Keratinocyte (primary cell): ENCODE measurements at regions not wholly inside any gene's neighbourhood (a gene's known extent, or its start where the extent isn't known, plus 50 kb on each side); places are given as distances from the start of the nearest gene placed in this dataset.

ENCODE experiments used
- DNase-seq: peaks from one replicate; pipeline ENCODE4 v3.0.0-alpha.2; 2011; ENCODE audit warnings: low read depth, missing footprints, low spot score
- FAIRE-seq: peaks from 2 replicates; lab custom pipeline; 2011; peaks lifted over from hg19 to GRCh38; lab: Jason Lieb, UNC
- H2AFZ ChIP-seq: 2 replicates; pipeline ENCODE4 v1.6.0; 2012; ENCODE audit warnings: low read length, control low read depth, inconsistent platforms; ENCODE audit not compliant: control insufficient read depth
- H3K27ac ChIP-seq: 2 replicates; pipeline ENCODE4 v1.5.1; 2011; ENCODE audit warnings: low read length; ENCODE audit not compliant: control insufficient read depth, insufficient read depth
- H3K27me3 ChIP-seq: 3 replicates; pipeline ENCODE4 v1.6.0; 2011; ENCODE audit warnings: low read length; ENCODE audit not compliant: control insufficient read depth, insufficient read depth; ENCODE audit errors: extremely low read depth
- H3K36me3 ChIP-seq, 2 experiments: 2 replicates in 1 of 2; 3 replicates in 1 of 2; pipeline ENCODE4 v1.5.1; 2011; ENCODE audit warnings: low read length in 2 of 2, mild to moderate bottlenecking in 1 of 2; ENCODE audit not compliant: control insufficient read depth in 2 of 2, insufficient read depth in 2 of 2; ENCODE audit errors: extremely low read depth in 1 of 2
- H3K4me1 ChIP-seq: 3 replicates; pipeline ENCODE4 v1.5.1; 2011; ENCODE audit warnings: low read length; ENCODE audit not compliant: control insufficient read depth, insufficient read depth; ENCODE audit errors: extremely low read depth
- H3K4me2 ChIP-seq: 3 replicates; pipeline ENCODE4 v1.6.0; 2011; ENCODE audit warnings: low read depth, low read length; ENCODE audit not compliant: control insufficient read depth, insufficient read depth; ENCODE audit errors: extremely low read depth
- H3K4me3 ChIP-seq, 3 experiments: fragments of 200-600 bp in 1 of 3; sonication (generic) in 1 of 3; 2 replicates in 2 of 3; 3 replicates in 1 of 3; pipeline ENCODE4 v1.5.1; 2011 to 2016; ENCODE audit warnings: low read length in 3 of 3, mild to moderate bottlenecking in 3 of 3, control low read depth in 2 of 3, inconsistent platforms in 1 of 3, low read depth in 1 of 3, mixed read lengths in 1 of 3, mixed run types in 1 of 3, moderate library complexity in 1 of 3; ENCODE audit not compliant: control insufficient read depth in 2 of 3, insufficient read depth in 2 of 3; ENCODE audit errors: extremely low read depth in 1 of 3
- H3K79me2 ChIP-seq: 2 replicates; pipeline ENCODE4 v1.6.0; 2012; ENCODE audit warnings: low read length; ENCODE audit not compliant: control insufficient read depth, insufficient read depth
- H3K9ac ChIP-seq: 3 replicates; pipeline ENCODE4 v1.6.0; 2011; ENCODE audit warnings: low read length; ENCODE audit not compliant: control insufficient read depth, insufficient read depth; ENCODE audit errors: extremely low read depth
- H3K9me1 ChIP-seq: 3 replicates; pipeline ENCODE4 v1.6.0; 2011; ENCODE audit warnings: low read length; ENCODE audit not compliant: control insufficient read depth, insufficient read depth; ENCODE audit errors: extremely low read depth
- H3K9me3 ChIP-seq: 2 replicates; pipeline ENCODE4 v1.5.1; 2012; ENCODE audit warnings: low read depth, low read length; ENCODE audit not compliant: control insufficient read depth
- H4K20me1 ChIP-seq: 3 replicates; pipeline ENCODE4 v1.6.0; 2011; ENCODE audit warnings: low read length; ENCODE audit not compliant: control insufficient read depth, insufficient read depth; ENCODE audit errors: extremely low read depth
- CTCF ChIP-seq, 3 experiments: IDR thresholded peaks in 1 of 3; conservative IDR thresholded peaks in 1 of 3; optimal IDR thresholded peaks in 1 of 3; 2 replicates in 2 of 3; 3 replicates in 1 of 3; pipeline versions ENCODE3 to v1.5.1; 2011; ENCODE audit warnings: low read length in 3 of 3, mild to moderate bottlenecking in 3 of 3, moderate library complexity in 2 of 3, control low read depth in 1 of 3, inconsistent platforms in 1 of 3; ENCODE audit not compliant: insufficient read depth in 2 of 3; ENCODE audit errors: extremely low read depth in 1 of 3
- EZH2 ChIP-seq: IDR thresholded peaks from one replicate; pipeline ENCODE4 v1.6.1; 2012; ENCODE audit warnings: inconsistent platforms, mild to moderate bottlenecking, low read length, moderate library complexity
- dilution Hi-C: fragments of 300-500 bp; cut with MboI; formaldehyde crosslinking; loops from one replicate; pipeline ENCODE4 v1.7.0; 2020; ENCODE audit warnings: low sequenced_read_pairs; ENCODE audit not compliant: extremely low pct_ligation_motif_present

- Histone ChIP-seq H2AFZ (no peak overlapping the region), H4K20me1 (no peaks in the 10 kb centered on the region), H3K27ac (peak overlapping the region; percentile 12), H3K79me2 (no peaks in the 10 kb centered on the region), H3K27me3 (no peaks in the 10 kb centered on the region), H3K4me1 (peaks cover 39% of the 10 kb centered on the region), H3K9me1 (peaks cover 2% of the 10 kb centered on the region), H3K9ac (peak overlapping the region; percentile 4), H3K9me3 (no peaks in the 10 kb centered on the region), H3K36me3 (no peaks in the 10 kb centered on the region), H3K4me3 (no peak overlapping the region), H3K4me2 (no peak overlapping the region)
- TF ChIP-seq CTCF (optimal IDR thresholded peaks at IDR 0.05 in 1 of 3, IDR thresholded peaks at IDR 0.05 in 1 of 3, conservative IDR thresholded peaks at IDR 0.05 in 1 of 3; ENCODE audit: extremely low read depth in 1 of 3, insufficient read depth in 2 of 3, low read length in 3 of 3): no peak
- TF ChIP-seq EZH2: no peak
- FAIRE-seq (no peak), DNase-seq (no peak)
- dilution Hi-C loops: no loop called here
Measured at GRCh38 chr2:111661286-111661940, 222.6 kb downstream of the ANAPC1 start.

- TF ChIP-seq CTCF (optimal IDR thresholded peaks at IDR 0.05 in 1 of 3, IDR thresholded peaks at IDR 0.05 in 1 of 3, conservative IDR thresholded peaks at IDR 0.05 in 1 of 3; ENCODE audit: extremely low read depth in 1 of 3, insufficient read depth in 2 of 3, low read length in 3 of 3) (no peak), EZH2 (no peak)
- peak overlapping the region; percentile 29 for H3K4me2 ChIP-seq
- no peak overlapping the region for H3K9ac ChIP-seq
Measured at GRCh38 chr2:111662039-111662770, 221.8 kb downstream of the ANAPC1 start.

More at GRCh38 chr2:111662039-111662770, 221.8 kb downstream of the ANAPC1 start:
- peak; percentile 48 for FAIRE-seq
- Histone ChIP-seq H3K4me1 (peaks cover 39% of the 10 kb centered on the region), H3K9me1 (peaks cover 2% of the 10 kb centered on the region), H3K36me3 (no peaks in the 10 kb centered on the region), H4K20me1 (no peaks in the 10 kb centered on the region), H3K27me3 (no peaks in the 10 kb centered on the region), H3K9me3 (no peaks in the 10 kb centered on the region), H3K4me3 (no peak overlapping the region), H3K27ac (peak overlapping the region; percentile 12), H2AFZ (no peak overlapping the region), H3K79me2 (no peaks in the 10 kb centered on the region)
- DNase-seq: no peak
- dilution Hi-C loops: no loop called here
